ENCODE measurements at regions not wholly inside any gene's neighbourhood (a gene's known extent, or its start where the extent isn't known, plus 50 kb on each side); places are given as distances from the start of the nearest gene placed in this dataset.
"Not testable (repeated sequence)": the region's sequence is repeated elsewhere in the genome, so short reads cannot be mapped to it uniquely, and the experiment has no call there.

DNA sequence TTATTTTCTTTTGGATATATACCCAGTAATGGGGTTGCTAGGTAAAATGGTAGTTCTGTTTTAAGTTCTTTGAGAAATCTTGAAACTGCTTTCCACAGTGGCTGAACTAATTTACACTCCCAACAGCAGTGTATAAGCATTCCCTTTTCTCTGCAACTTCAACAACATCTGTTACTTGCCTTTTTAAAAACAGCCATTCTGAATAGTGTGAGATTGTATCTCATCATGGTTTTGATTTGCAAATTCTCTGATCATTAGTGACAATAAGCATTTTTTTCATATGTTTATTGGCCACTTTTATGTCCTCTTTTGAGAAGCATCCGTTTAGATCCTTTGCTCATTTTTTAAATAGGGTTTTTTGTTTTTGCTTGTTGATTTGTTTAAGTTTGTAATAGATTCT is 291.3 kb upstream of the COL3A1 start:
- H3K36me3 Mint-ChIP-seq (ENCODE audit: low read depth): no peaks in the 10 kb centered on the region
- H3K4me1 Mint-ChIP-seq: no peaks in the 10 kb centered on the region
- intact Hi-C loops (cut with micrococcal nuclease): no loop called here
- no peaks in the 10 kb centered on the region for H3K27me3 Mint-ChIP-seq
- no peak for DNase-seq
- no peak overlapping the region for H3K27ac Mint-ChIP-seq
- H3K9me3 Mint-ChIP-seq: no peaks in the 10 kb centered on the region
- no peak overlapping the region for H3K4me3 Mint-ChIP-seq

- intact Hi-C loops (cut with micrococcal nuclease): no loop called here
- H3K9me3 Mint-ChIP-seq: no peaks in the 10 kb centered on the region
- no peaks in the 10 kb centered on the region for H3K36me3 Mint-ChIP-seq (ENCODE audit: low read depth)
- H3K27ac Mint-ChIP-seq: no peak overlapping the region
- H3K4me3 Mint-ChIP-seq: no peak overlapping the region
- no peak for DNase-seq
- no peaks in the 10 kb centered on the region for H3K27me3 Mint-ChIP-seq
- H3K4me1 Mint-ChIP-seq: no peaks in the 10 kb centered on the region
Measured at GRCh38 chr2:188684795-188685194, 289.4 kb upstream of the COL3A1 start.

DNA sequence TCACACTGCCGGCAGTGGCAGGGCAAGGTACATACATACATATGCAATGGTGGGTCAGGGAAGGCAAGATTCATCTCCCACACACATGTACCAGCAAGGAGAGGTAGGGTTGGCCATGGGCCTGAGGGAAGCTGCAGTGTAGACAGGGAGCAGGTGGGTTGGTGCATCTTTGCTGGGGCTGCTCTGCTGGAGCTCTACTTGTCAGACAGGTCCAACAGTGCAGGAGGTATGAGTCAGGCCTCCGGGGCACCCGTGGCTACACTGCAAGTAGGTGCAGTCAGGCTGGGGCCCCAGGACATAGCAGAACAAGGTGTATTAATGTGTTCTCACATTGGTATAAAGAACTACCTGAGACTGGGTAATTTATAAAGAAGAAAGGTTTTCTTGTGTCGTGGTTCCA is 281.1 kb upstream of the COL3A1 start:
- H3K27me3 Mint-ChIP-seq: no peaks in the 10 kb centered on the region
- no peak overlapping the region for H3K27ac Mint-ChIP-seq
- H3K36me3 Mint-ChIP-seq (ENCODE audit: low read depth): no peaks in the 10 kb centered on the region
- H3K4me3 Mint-ChIP-seq: no peak overlapping the region
- no peaks in the 10 kb centered on the region for H3K9me3 Mint-ChIP-seq
- DNase-seq: no peak
- intact Hi-C loops (cut with micrococcal nuclease): no loop called here
- H3K4me1 Mint-ChIP-seq: no peaks in the 10 kb centered on the region

GRCh38 chr2:188693771-188694170 is 280.4 kb upstream of the COL3A1 start:
- Mint-ChIP-seq H3K36me3 (ENCODE audit: low read depth) (no peaks in the 10 kb centered on the region), H3K4me1 (no peaks in the 10 kb centered on the region), H3K27ac (no peak overlapping the region), H3K9me3 (no peaks in the 10 kb centered on the region), H3K27me3 (no peaks in the 10 kb centered on the region), H3K4me3 (no peak overlapping the region)
- intact Hi-C loops (cut with micrococcal nuclease): no loop called here
- no peak for DNase-seq

DNA sequence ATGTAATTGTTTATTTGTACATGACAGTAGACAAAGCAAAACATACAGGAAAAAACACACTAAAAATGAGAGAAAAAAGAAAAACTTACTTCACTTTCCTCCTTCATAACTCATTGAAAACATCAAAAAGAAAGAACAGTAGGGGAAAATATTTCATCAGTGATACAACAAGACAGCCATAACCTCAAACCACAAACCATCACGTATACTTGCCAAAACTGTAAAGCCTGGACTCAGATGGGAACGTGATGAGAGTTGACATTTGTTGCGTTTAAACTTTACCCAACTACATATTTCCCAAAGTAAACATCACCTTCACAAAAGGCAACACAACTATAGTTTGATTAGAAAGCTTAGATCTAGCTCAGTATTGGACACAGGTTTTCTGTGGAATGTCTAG is 278.2 kb upstream of the COL3A1 start:
- H3K4me1 Mint-ChIP-seq: no peaks in the 10 kb centered on the region
- H3K4me3 Mint-ChIP-seq: no peak overlapping the region
- no peak overlapping the region for H3K27ac Mint-ChIP-seq
- H3K27me3 Mint-ChIP-seq: no peaks in the 10 kb centered on the region
- H3K9me3 Mint-ChIP-seq: no peaks in the 10 kb centered on the region
- H3K36me3 Mint-ChIP-seq (ENCODE audit: low read depth): no peaks in the 10 kb centered on the region
- intact Hi-C loops (cut with micrococcal nuclease): no loop called here
- no peak for DNase-seq

GRCh38 chr2:188698151-188698550 is 276.0 kb upstream of the COL3A1 start:
- DNase-seq; intact Hi-C loops (cut with micrococcal nuclease); H3K27ac Mint-ChIP-seq; H3K4me1 Mint-ChIP-seq; H3K36me3 Mint-ChIP-seq (ENCODE audit: low read depth); H3K9me3 Mint-ChIP-seq; H3K4me3 Mint-ChIP-seq; H3K27me3 Mint-ChIP-seq: not testable (repeated sequence)

- no peaks in the 10 kb centered on the region for H3K36me3 Mint-ChIP-seq (ENCODE audit: low read depth)
- intact Hi-C loops (cut with micrococcal nuclease): no loop called here
- no peaks in the 10 kb centered on the region for H3K9me3 Mint-ChIP-seq
Measured at GRCh38 chr2:188701836-188702235, 272.3 kb upstream of the COL3A1 start.

GRCh38 chr2:188705191-188705590 is 269.0 kb upstream of the COL3A1 start:
- H3K9me3 Mint-ChIP-seq: no peaks in the 10 kb centered on the region
- H3K4me1 Mint-ChIP-seq: no peaks in the 10 kb centered on the region
- intact Hi-C loops (cut with micrococcal nuclease): no loop called here
- H3K4me3 Mint-ChIP-seq: no peak overlapping the region
- H3K27me3 Mint-ChIP-seq: no peaks in the 10 kb centered on the region
- H3K36me3 Mint-ChIP-seq (ENCODE audit: low read depth): no peaks in the 10 kb centered on the region
- no peak overlapping the region for H3K27ac Mint-ChIP-seq
- no peak for DNase-seq

More at GRCh38 chr2:188701836-188702235, 272.3 kb upstream of the COL3A1 start:
- no peak for DNase-seq
- Mint-ChIP-seq H3K27me3 (no peaks in the 10 kb centered on the region), H3K4me3 (no peak overlapping the region), H3K4me1 (no peaks in the 10 kb centered on the region), H3K27ac (no peak overlapping the region)

DNA sequence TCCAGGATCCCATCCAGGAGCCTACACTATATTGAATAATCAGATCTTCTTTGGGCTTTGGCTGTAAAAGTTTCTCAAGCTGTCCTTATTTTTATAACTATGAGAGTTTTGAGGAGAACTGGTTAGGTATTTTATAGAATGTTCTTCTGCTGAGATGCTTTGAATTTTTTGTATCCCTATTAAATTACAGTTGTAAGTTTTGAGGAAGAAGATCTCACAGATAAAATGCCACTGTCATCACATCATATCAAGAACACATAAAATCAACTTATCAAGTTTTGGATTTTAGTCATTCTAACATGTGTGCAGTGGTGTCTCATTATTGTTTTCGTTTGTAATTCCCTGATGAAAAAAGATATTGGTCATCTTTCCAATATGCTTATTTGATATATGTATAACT is 260.2 kb upstream of the COL3A1 start:
- intact Hi-C loops (cut with micrococcal nuclease): no loop called here
- H3K27ac Mint-ChIP-seq: no peak overlapping the region

DNA sequence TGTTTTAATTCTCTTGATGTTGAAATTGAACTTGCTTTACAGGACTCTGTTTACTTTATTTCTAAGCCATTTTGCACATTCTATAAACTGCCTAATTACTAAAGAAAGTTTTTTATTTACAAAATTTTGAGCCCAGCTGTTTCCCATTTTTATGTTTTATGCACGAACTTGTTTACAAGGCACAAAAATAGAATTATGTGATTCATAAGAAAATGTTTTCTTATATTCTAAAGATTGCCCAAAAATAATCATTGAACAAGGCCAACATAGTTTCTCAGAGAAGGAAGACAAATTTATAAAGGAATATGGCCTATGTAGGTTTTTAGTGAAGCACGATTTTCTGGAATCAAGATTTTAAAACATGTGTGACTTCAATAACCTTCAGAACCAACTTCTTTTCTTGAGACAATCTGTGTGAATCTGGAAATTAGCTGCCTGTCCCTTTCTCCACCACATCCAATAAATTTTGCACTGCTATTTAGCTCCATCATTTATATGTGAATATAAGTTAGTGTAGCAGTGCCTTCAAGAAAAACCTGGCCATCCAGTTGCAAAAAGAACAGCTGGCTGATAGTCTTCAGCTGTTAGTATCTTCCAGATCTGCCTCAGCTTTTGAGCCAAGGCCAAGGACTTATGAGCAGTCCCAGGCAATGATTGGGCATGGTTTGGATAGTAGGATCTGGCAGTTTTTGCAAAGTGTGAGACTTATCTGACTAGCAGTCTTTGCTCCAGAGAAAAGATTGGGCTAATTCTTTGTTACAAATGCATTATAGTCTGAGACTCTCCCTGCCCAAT is 253.2 kb upstream of the COL3A1 start:
- no peak overlapping the region for H3K27ac Mint-ChIP-seq
- no peaks in the 10 kb centered on the region for H3K4me1 Mint-ChIP-seq
- no peak for DNase-seq
- no peaks in the 10 kb centered on the region for H3K36me3 Mint-ChIP-seq (ENCODE audit: low read depth)
- H3K27me3 Mint-ChIP-seq: no peaks in the 10 kb centered on the region
- H3K4me3 Mint-ChIP-seq: no peak overlapping the region
- no peaks in the 10 kb centered on the region for H3K9me3 Mint-ChIP-seq
- intact Hi-C loops (cut with micrococcal nuclease): no loop called here

More for the DNA sequence above, 260.2 kb upstream of the COL3A1 start:
- no peak for DNase-seq
- Mint-ChIP-seq H3K4me1 (no peaks in the 10 kb centered on the region), H3K27me3 (no peaks in the 10 kb centered on the region), H3K36me3 (ENCODE audit: low read depth) (no peaks in the 10 kb centered on the region), H3K4me3 (no peak overlapping the region), H3K9me3 (no peaks in the 10 kb centered on the region)

DNA sequence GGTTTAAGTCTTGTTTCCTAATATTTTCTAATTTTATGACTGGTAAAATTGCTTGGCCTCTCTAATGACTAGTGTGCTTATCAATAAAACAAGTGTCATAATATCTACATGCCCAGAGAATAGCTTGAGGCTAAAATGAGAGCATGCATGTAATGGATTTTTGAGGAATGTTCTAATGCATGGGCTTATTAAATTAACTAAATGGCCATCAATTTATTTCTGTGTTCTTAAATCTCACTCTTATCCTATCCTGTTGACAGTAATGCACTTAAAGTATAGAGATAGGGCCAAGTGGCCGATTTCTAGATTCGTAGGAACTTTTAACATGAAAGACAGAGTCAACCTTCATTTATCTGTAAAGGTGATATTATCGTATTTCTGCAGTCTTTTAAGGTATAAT is 252.4 kb upstream of the COL3A1 start:
- DNase-seq: no peak
- H3K36me3 Mint-ChIP-seq (ENCODE audit: low read depth): no peaks in the 10 kb centered on the region
- intact Hi-C loops (cut with micrococcal nuclease): no loop called here
- H3K27me3 Mint-ChIP-seq: no peaks in the 10 kb centered on the region
- no peaks in the 10 kb centered on the region for H3K4me1 Mint-ChIP-seq
- H3K4me3 Mint-ChIP-seq: no peak overlapping the region
- no peak overlapping the region for H3K27ac Mint-ChIP-seq
- H3K9me3 Mint-ChIP-seq: no peaks in the 10 kb centered on the region

DNA sequence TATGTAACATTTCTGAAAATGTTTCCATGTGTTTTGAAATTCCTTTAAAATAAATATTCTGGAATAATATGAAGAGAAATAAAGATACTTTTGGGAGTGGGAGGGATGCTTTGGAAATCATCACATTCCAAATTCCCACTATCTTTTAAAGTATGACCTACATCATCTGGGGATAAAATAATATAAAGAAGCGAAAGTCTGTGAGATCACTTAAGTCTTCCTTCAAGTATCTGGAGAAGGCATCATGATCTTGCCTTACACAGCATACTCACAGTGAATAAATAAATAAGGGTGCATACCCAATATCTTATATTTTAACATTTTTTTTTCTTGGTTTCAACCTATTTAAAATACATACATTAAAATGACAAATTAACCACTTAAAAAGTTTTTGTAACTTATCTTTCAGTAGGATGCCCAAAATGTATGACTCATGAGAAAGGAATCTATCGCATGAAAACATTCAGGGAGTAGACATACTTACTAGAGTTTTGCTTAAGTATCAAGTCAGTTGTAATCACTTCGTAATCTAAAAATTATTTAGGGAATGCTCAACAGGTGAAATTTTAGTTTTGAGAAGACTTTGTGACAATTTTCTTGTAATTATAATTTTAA is 248.3 kb upstream of the COL3A1 start:
- Mint-ChIP-seq H3K36me3 (ENCODE audit: low read depth) (no peaks in the 10 kb centered on the region), H3K4me1 (no peaks in the 10 kb centered on the region), H3K27ac (no peak overlapping the region), H3K9me3 (no peaks in the 10 kb centered on the region), H3K4me3 (no peak overlapping the region), H3K27me3 (no peaks in the 10 kb centered on the region)
- no peak for DNase-seq
- intact Hi-C loops (cut with micrococcal nuclease): no loop called here

- no peak overlapping the region for H3K4me3 Mint-ChIP-seq
Measured at GRCh38 chr2:188726626-188727247, 247.4 kb upstream of the COL3A1 start.

GRCh38 chr2:188727846-188728245 is 246.3 kb upstream of the COL3A1 start:
- Mint-ChIP-seq H3K36me3 (ENCODE audit: low read depth) (no peaks in the 10 kb centered on the region), H3K27ac (no peak overlapping the region), H3K27me3 (no peaks in the 10 kb centered on the region), H3K9me3 (no peaks in the 10 kb centered on the region), H3K4me3 (no peak overlapping the region), H3K4me1 (no peaks in the 10 kb centered on the region)
- intact Hi-C loops (cut with micrococcal nuclease): no loop called here
- no peak for DNase-seq

More at GRCh38 chr2:188726626-188727247, 247.4 kb upstream of the COL3A1 start:
- Mint-ChIP-seq H3K4me1 (no peaks in the 10 kb centered on the region), H3K27me3 (no peaks in the 10 kb centered on the region), H3K36me3 (ENCODE audit: low read depth) (no peaks in the 10 kb centered on the region), H3K27ac (no peak overlapping the region), H3K9me3 (no peaks in the 10 kb centered on the region)
- intact Hi-C loops (cut with micrococcal nuclease): no loop called here
- DNase-seq: no peak

Measured in activated CD4-positive, alpha-beta T cell treated with anti-CD3 and anti-CD28 coated beads, Interleukin-2, amount 10 ng/mL, durations not matched to agents 24 days and 14 days (primary cell).